GM23338 (cell line): ENCODE measurements at regions not wholly inside any gene's neighbourhood (a gene's known extent, or its start where the extent isn't known, plus 50 kb on each side); places are given as distances from the start of the nearest gene placed in this dataset.

Experiments used
- EZH2phosphoT487 ChIP-seq: fragments of 200-600 bp; sonication (generic); IDR thresholded peaks from one replicate; pipeline ENCODE4 v1.8.1; 2018; ENCODE audit warnings: antibody characterized with exemption; ENCODE audit not compliant: unreplicated experiment
- JUNB ChIP-seq: IDR thresholded peaks from one replicate; pipeline ENCODE4 v1.6.1; 2016; ENCODE audit warnings: antibody characterized with exemption; ENCODE audit not compliant: unreplicated experiment
- POLR2AphosphoS5 ChIP-seq: IDR thresholded peaks from 2 replicates; pipeline ENCODE4 v1.6.1; 2016; ENCODE audit warnings: antibody characterized with exemption, low read depth
- TF ChIP-seq, protein P1 (sequence below), 2 experiments: fragments of 200-600 bp in 1 of 2; sonication (generic) in 1 of 2; conservative IDR thresholded peaks; 2 replicates each; pipeline versions ENCODE4 v1.5.1 to v1.6.1; 2016 to 2017; ENCODE audit warnings: antibody characterized with exemption in 2 of 2, low read depth in 2 of 2, mild to moderate bottlenecking in 2 of 2, moderate library complexity in 1 of 2
- TF ChIP-seq, protein P2 (sequence below): IDR thresholded peaks from 2 replicates; pipeline ENCODE4 v1.6.1; 2016; ENCODE audit warnings: antibody characterized with exemption
- TF ChIP-seq, protein P3 (sequence below): IDR thresholded peaks from one replicate; pipeline ENCODE4 v1.6.1; 2018; ENCODE audit warnings: antibody characterized with exemption; ENCODE audit not compliant: unreplicated experiment

DNA sequence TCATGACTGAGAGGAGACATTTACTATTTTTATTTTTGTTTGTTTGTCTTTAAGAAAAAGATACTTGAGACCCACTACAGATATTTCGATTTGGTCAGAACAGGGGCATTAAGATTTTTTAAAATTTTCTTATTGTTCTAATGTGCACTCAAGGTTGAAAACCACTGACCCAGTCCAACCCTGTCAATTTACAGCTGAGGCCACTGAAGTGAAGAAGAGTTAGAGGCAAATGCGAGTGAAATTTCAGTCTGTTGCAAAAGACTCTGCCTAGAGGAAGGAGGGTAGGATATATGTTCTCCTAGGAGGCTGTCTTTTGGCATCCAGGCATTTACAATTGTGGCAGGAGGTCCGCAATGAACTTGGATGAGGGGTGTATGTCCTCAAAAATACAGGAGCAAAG lies 396.3 kb downstream of the RPS24 start:
- TF ChIP-seq EZH2phosphoT487 (no peak), POLR2AphosphoS5 (no peak), JUNB (no peak)
- TF ChIP-seq, protein P1, sequence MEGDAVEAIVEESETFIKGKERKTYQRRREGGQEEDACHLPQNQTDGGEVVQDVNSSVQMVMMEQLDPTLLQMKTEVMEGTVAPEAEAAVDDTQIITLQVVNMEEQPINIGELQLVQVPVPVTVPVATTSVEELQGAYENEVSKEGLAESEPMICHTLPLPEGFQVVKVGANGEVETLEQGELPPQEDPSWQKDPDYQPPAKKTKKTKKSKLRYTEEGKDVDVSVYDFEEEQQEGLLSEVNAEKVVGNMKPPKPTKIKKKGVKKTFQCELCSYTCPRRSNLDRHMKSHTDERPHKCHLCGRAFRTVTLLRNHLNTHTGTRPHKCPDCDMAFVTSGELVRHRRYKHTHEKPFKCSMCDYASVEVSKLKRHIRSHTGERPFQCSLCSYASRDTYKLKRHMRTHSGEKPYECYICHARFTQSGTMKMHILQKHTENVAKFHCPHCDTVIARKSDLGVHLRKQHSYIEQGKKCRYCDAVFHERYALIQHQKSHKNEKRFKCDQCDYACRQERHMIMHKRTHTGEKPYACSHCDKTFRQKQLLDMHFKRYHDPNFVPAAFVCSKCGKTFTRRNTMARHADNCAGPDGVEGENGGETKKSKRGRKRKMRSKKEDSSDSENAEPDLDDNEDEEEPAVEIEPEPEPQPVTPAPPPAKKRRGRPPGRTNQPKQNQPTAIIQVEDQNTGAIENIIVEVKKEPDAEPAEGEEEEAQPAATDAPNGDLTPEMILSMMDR (conservative IDR thresholded peaks at IDR 0.05; ENCODE audit: low read depth in 2 of 2), result no peak
- TF ChIP-seq, protein P2, sequence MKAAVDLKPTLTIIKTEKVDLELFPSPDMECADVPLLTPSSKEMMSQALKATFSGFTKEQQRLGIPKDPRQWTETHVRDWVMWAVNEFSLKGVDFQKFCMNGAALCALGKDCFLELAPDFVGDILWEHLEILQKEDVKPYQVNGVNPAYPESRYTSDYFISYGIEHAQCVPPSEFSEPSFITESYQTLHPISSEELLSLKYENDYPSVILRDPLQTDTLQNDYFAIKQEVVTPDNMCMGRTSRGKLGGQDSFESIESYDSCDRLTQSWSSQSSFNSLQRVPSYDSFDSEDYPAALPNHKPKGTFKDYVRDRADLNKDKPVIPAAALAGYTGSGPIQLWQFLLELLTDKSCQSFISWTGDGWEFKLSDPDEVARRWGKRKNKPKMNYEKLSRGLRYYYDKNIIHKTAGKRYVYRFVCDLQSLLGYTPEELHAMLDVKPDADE, result no peak
- TF ChIP-seq, protein P3, sequence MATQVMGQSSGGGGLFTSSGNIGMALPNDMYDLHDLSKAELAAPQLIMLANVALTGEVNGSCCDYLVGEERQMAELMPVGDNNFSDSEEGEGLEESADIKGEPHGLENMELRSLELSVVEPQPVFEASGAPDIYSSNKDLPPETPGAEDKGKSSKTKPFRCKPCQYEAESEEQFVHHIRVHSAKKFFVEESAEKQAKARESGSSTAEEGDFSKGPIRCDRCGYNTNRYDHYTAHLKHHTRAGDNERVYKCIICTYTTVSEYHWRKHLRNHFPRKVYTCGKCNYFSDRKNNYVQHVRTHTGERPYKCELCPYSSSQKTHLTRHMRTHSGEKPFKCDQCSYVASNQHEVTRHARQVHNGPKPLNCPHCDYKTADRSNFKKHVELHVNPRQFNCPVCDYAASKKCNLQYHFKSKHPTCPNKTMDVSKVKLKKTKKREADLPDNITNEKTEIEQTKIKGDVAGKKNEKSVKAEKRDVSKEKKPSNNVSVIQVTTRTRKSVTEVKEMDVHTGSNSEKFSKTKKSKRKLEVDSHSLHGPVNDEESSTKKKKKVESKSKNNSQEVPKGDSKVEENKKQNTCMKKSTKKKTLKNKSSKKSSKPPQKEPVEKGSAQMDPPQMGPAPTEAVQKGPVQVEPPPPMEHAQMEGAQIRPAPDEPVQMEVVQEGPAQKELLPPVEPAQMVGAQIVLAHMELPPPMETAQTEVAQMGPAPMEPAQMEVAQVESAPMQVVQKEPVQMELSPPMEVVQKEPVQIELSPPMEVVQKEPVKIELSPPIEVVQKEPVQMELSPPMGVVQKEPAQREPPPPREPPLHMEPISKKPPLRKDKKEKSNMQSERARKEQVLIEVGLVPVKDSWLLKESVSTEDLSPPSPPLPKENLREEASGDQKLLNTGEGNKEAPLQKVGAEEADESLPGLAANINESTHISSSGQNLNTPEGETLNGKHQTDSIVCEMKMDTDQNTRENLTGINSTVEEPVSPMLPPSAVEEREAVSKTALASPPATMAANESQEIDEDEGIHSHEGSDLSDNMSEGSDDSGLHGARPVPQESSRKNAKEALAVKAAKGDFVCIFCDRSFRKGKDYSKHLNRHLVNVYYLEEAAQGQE, result no peak
